Naive B cell (primary cell): ENCODE measurements at regions not wholly inside any gene's neighbourhood (a gene's known extent, or its start where the extent isn't known, plus 50 kb on each side); places are given as distances from the start of the nearest gene placed in this dataset.

Source experiments
- ATAC-seq, 2 donors: fragments of 150-1000 bp; cut with Tn5 transposase; 2 replicates each; pipeline ENCODE4 v1.10.0; 2021; ENCODE audit warnings: low read depth in 2 of 2, mild to moderate bottlenecking in 2 of 2, moderate library complexity in 2 of 2
- DNase-seq: peaks from one replicate; pipeline ENCODE4 v3.0.0; 2022
- H3K27ac Mint-ChIP-seq, 6 donors: one replicate each; pipeline ENCODE4 v1.8.0; 2020 to 2022; ENCODE audit warnings: mild to moderate bottlenecking in 6 of 6, mixed read lengths in 6 of 6, moderate library complexity in 5 of 6, inconsistent platforms in 2 of 6
- H3K27me3 Mint-ChIP-seq, 3 donors: one replicate each; pipeline ENCODE4 v1.8.0; 2021 to 2022; ENCODE audit warnings: mixed read lengths in 3 of 3, mild to moderate bottlenecking in 1 of 3
- H3K36me3 Mint-ChIP-seq, 2 donors: one replicate each; pipeline ENCODE4 v1.8.0; 2020 to 2022; ENCODE audit warnings: mixed read lengths in 2 of 2, inconsistent platforms in 1 of 2, mild to moderate bottlenecking in 1 of 2
- H3K4me1 Mint-ChIP-seq, 3 donors: one replicate each; pipeline ENCODE4 v1.8.0; 2020 to 2022; ENCODE audit warnings: mixed read lengths in 3 of 3, inconsistent platforms in 1 of 3, mild to moderate bottlenecking in 1 of 3, moderate library complexity in 1 of 3
- H3K4me3 Mint-ChIP-seq, 8 donors: one replicate each; pipeline ENCODE4 v1.8.0; 2020 to 2022; ENCODE audit warnings: mild to moderate bottlenecking in 8 of 8, mixed read lengths in 8 of 8, moderate library complexity in 8 of 8, inconsistent platforms in 2 of 8
- H3K9me3 Mint-ChIP-seq, 7 donors: one replicate each; pipeline ENCODE4 v1.8.0; 2020 to 2022; ENCODE audit warnings: mixed read lengths in 7 of 7, mild to moderate bottlenecking in 5 of 7, inconsistent platforms in 2 of 7, moderate library complexity in 1 of 7

GRCh38 chr21:35116777-35117176, 67.7 kb upstream of the RUNX1 start:
- no peaks in the 10 kb centered on the region for H3K4me1 Mint-ChIP-seq
- H3K4me3 Mint-ChIP-seq = no peak overlapping the region
- DNase-seq (no peak), ATAC-seq (no peak)
- no peaks in the 10 kb centered on the region for H3K9me3 Mint-ChIP-seq
- H3K27ac Mint-ChIP-seq = no peak overlapping the region
- no peaks in the 10 kb centered on the region for H3K36me3 Mint-ChIP-seq
- H3K27me3 Mint-ChIP-seq = peaks cover 0 to 17% (median 0%) of the 10 kb centered on the region in 3 donors

GRCh38 chr21:35113064-35113463, 64.0 kb upstream of the RUNX1 start:
- Mint-ChIP-seq H3K4me1 (no peaks in the 10 kb centered on the region), H3K27ac (no peak overlapping the region), H3K4me3 (no peak overlapping the region), H3K36me3 (no peaks in the 10 kb centered on the region), H3K27me3 (peaks cover 0 to 10% (median 0%) of the 10 kb centered on the region in 3 donors), H3K9me3 (no peaks in the 10 kb centered on the region)
- ATAC-seq = no peak
- no peak for DNase-seq

- Mint-ChIP-seq H3K27me3 (peaks cover 0 to 10% (median 0%) of the 10 kb centered on the region in 3 donors), H3K9me3 (no peaks in the 10 kb centered on the region), H3K36me3 (no peaks in the 10 kb centered on the region), H3K4me3 (no peak overlapping the region), H3K27ac (no peak overlapping the region), H3K4me1 (no peaks in the 10 kb centered on the region)
- ATAC-seq (no peak), DNase-seq (no peak)
Observed at GRCh38 chr21:35111321-35111930, 62.3 kb upstream of the RUNX1 start.

- H3K27ac Mint-ChIP-seq = no peak overlapping the region
- no peaks in the 10 kb centered on the region for H3K4me1 Mint-ChIP-seq
- H3K4me3 Mint-ChIP-seq = no peak overlapping the region
- H3K9me3 Mint-ChIP-seq = peaks cover 0 to 2% (median 0%) of the 10 kb centered on the region in 7 donors
- no peaks in the 10 kb centered on the region for H3K36me3 Mint-ChIP-seq
- ATAC-seq = no peak
- peaks cover 0 to 10% (median 0%) of the 10 kb centered on the region in 3 donors for H3K27me3 Mint-ChIP-seq
- DNase-seq = no peak
Observed at GRCh38 chr21:35108887-35109286, 59.8 kb upstream of the RUNX1 start.

GRCh38 chr21:35107520-35107919, 58.4 kb upstream of the RUNX1 start:
- Mint-ChIP-seq H3K4me1 (no peaks in the 10 kb centered on the region), H3K36me3 (no peaks in the 10 kb centered on the region), H3K9me3 (peaks cover 0 to 2% (median 0%) of the 10 kb centered on the region in 7 donors), H3K27me3 (no peaks in the 10 kb centered on the region), H3K27ac (peak overlapping the region in 1 of 6 donors; percentile 46), H3K4me3 (no peak overlapping the region)
- DNase-seq (no peak), ATAC-seq (no peak)

- H3K27ac Mint-ChIP-seq = no peak overlapping the region
- ATAC-seq (no peak), DNase-seq (no peak)
Observed at GRCh38 chr21:35106246-35106835, 57.2 kb upstream of the RUNX1 start.

GRCh38 chr21:35102488-35103371, 53.6 kb upstream of the RUNX1 start:
- DNase-seq (peak; percentile 73), ATAC-seq (peak; percentile 99)
- H3K9me3 Mint-ChIP-seq = peaks cover 0 to 2% (median 0%) of the 10 kb centered on the region in 7 donors
- H3K4me1 Mint-ChIP-seq = no peaks in the 10 kb centered on the region
- H3K36me3 Mint-ChIP-seq = no peaks in the 10 kb centered on the region
- H3K27me3 Mint-ChIP-seq = no peaks in the 10 kb centered on the region
- no peak overlapping the region for H3K27ac Mint-ChIP-seq
- no peak overlapping the region for H3K4me3 Mint-ChIP-seq

More at GRCh38 chr21:35106246-35106835, 57.2 kb upstream of the RUNX1 start:
- Mint-ChIP-seq H3K27me3 (no peaks in the 10 kb centered on the region), H3K4me1 (no peaks in the 10 kb centered on the region), H3K36me3 (no peaks in the 10 kb centered on the region), H3K9me3 (peaks cover 0 to 2% (median 0%) of the 10 kb centered on the region in 7 donors), H3K4me3 (no peak overlapping the region)

- H3K9me3 Mint-ChIP-seq = peaks cover 0 to 2% (median 0%) of the 10 kb centered on the region in 7 donors
- H3K4me1 Mint-ChIP-seq = no peaks in the 10 kb centered on the region
- H3K4me3 Mint-ChIP-seq = no peak overlapping the region
- H3K36me3 Mint-ChIP-seq = no peaks in the 10 kb centered on the region
- H3K27me3 Mint-ChIP-seq = peaks cover 0 to 14% (median 0%) of the 10 kb centered on the region in 3 donors
- H3K27ac Mint-ChIP-seq = no peak overlapping the region
- ATAC-seq (no peak), DNase-seq (no peak)
Observed at GRCh38 chr21:35100349-35100811, 51.3 kb upstream of the RUNX1 start.

- Mint-ChIP-seq H3K9me3 (peaks cover 0 to 2% (median 0%) of the 10 kb centered on the region in 7 donors), H3K4me3 (no peak overlapping the region), H3K36me3 (no peaks in the 10 kb centered on the region), H3K27ac (no peak overlapping the region), H3K4me1 (no peaks in the 10 kb centered on the region), H3K27me3 (peaks cover 0 to 16% (median 1%) of the 10 kb centered on the region in 3 donors)
- ATAC-seq (no peak), DNase-seq (no peak)
Observed at GRCh38 chr21:35099310-35099709, 50.2 kb upstream of the RUNX1 start.
